HCT116 (cell line): ENCODE measurements at regions not wholly inside any gene's neighbourhood (a gene's known extent, or its start where the extent isn't known, plus 50 kb on each side); places are given as distances from the start of the nearest gene placed in this dataset.

Source experiments
- ATAC-seq: fragments of 200-7000 bp; cut with Tn5 transposase; 2 replicates; pipeline ENCODE4 v1.9.1; 2020; ENCODE audit warnings: mild to moderate bottlenecking, moderate library complexity
- BruUV-seq: library from RNA; stranded (reverse); fragments of 400-500 nt; replicated peaks from 2 replicates; lab custom pipeline; 2021; lab: Mats Ljungman, UMichigan
- CTCF ChIA-PET: fragments of 300-600 bp; sonication (Branson Sonifier 250); formaldehyde crosslinking; loops from one replicate; lab custom pipeline; 2021; ENCODE audit warnings: antibody characterized with exemption; lab: Charles Lee
- POLR2A ChIA-PET: fragments of 300-600, 350-600 bp; sonication (Branson Sonifier 250); formaldehyde crosslinking; loops from one replicate; lab custom pipeline; 2021; ENCODE audit warnings: antibody characterized with exemption; lab: Charles Lee
- RAD21 ChIA-PET, 2 experiments: fragments of 300-600 bp; sonication (Branson Sonifier 250); formaldehyde crosslinking; loops; one replicate each; lab custom pipeline; 2023; ENCODE audit warnings: low total read pairs in 2 of 2; ENCODE audit not compliant: uncharacterized antibody in 2 of 2, unreplicated experiment in 2 of 2, low non-redundant PET in 1 of 2; lab: Charles Lee
- DNase-seq: peaks from one replicate; pipeline ENCODE4 v3.0.0-alpha.2; 2010; ENCODE audit warnings: low read depth, low spot score
- H2AFZ ChIP-seq: fragments of 200-600 bp; shearing (Covaris generic), sonication (generic); 2 replicates; pipeline ENCODE4 v1.6.1; 2017; ENCODE audit warnings: low read depth, mixed run types, mixed read lengths, antibody characterized with exemption, low read length; ENCODE audit not compliant: poor library complexity, severe bottlenecking
- H3K27ac ChIP-seq: 2 replicates; pipeline ENCODE4 v1.5.1; 2012; ENCODE audit warnings: low read depth, low read length
- H3K27me3 ChIP-seq: fragments of 200-600 bp; sonication (generic); 2 replicates; pipeline ENCODE4 v1.6.1; 2016; ENCODE audit warnings: mixed run types, low read length, mixed read lengths; ENCODE audit not compliant: insufficient read depth
- H3K36me3 ChIP-seq, 2 experiments: fragments of 200-500 bp in 1 of 2; fragments of 200-600 bp in 1 of 2; sonication (Bioruptor generic) in 1 of 2; sonication (generic) in 1 of 2; 2 replicates each; pipeline versions ENCODE4 v1.5.1 to v1.6.1; 2014 to 2016; ENCODE audit warnings: low read length in 2 of 2, inconsistent platforms in 1 of 2, mixed read lengths in 1 of 2, mixed run types in 1 of 2; ENCODE audit not compliant: insufficient read depth in 2 of 2, control insufficient read depth in 1 of 2
- H3K4me1 ChIP-seq, 2 experiments: fragments of 200-600 bp in 1 of 2; sonication (generic) in 1 of 2; 2 replicates each; pipeline versions ENCODE4 v1.5.1 to v1.6.1; 2012 to 2017; ENCODE audit warnings: low read length in 2 of 2, inconsistent platforms in 1 of 2, mild to moderate bottlenecking in 1 of 2, mixed read lengths in 1 of 2, mixed run types in 1 of 2, moderate library complexity in 1 of 2; ENCODE audit not compliant: insufficient read depth in 2 of 2, control insufficient read depth in 1 of 2
- H3K4me2 ChIP-seq: fragments of 200-600 bp; sonication (generic); 2 replicates; pipeline ENCODE4 v1.6.1; 2017; ENCODE audit warnings: mixed run types, low read length, mixed read lengths
- H3K4me3 ChIP-seq, 2 experiments: fragments of 200-600 bp in 1 of 2; sonication (generic) in 1 of 2; replicated peaks in 1 of 2; 2 replicates each; pipeline ENCODE4 v1.5.1; 2011 to 2016; ENCODE audit warnings: low read length in 2 of 2, control low read depth in 1 of 2, low read depth in 1 of 2, mild to moderate bottlenecking in 1 of 2, mixed read lengths in 1 of 2, mixed run types in 1 of 2
- H3K79me2 ChIP-seq: fragments of 200-600 bp; sonication (generic); 2 replicates; pipeline ENCODE4 v1.6.1; 2017; ENCODE audit warnings: mild to moderate bottlenecking, mixed run types, low read length, moderate library complexity, mixed read lengths; ENCODE audit not compliant: insufficient read depth
- H3K9ac ChIP-seq: fragments of 200-600 bp; sonication (generic); 2 replicates; pipeline ENCODE4 v1.6.1; 2016; ENCODE audit warnings: low read length, mixed read lengths
- H3K9me2 ChIP-seq: fragments of 200-600 bp; sonication (generic), shearing (Covaris generic); 2 replicates; pipeline ENCODE4 v1.6.1; 2017; ENCODE audit warnings: mixed run types, mild to moderate bottlenecking, moderate library complexity; ENCODE audit not compliant: insufficient read depth
- H3K9me3 ChIP-seq, 2 experiments: fragments of 200-500 bp in 1 of 2; fragments of 200-600 bp in 1 of 2; sonication (Bioruptor generic) in 1 of 2; sonication (generic) in 1 of 2; 2 replicates each; pipeline ENCODE4 v1.6.1; 2014 to 2017; ENCODE audit warnings: low read length in 2 of 2, mixed read lengths in 2 of 2, inconsistent platforms in 1 of 2, low read depth in 1 of 2, mild to moderate bottlenecking in 1 of 2, mixed run types in 1 of 2, moderate library complexity in 1 of 2; ENCODE audit not compliant: control insufficient read depth in 1 of 2, insufficient read depth in 1 of 2
- H4K20me1 ChIP-seq: fragments of 200-600 bp; sonication (generic), shearing (Covaris generic); 2 replicates; pipeline ENCODE4 v1.6.1; 2017; ENCODE audit warnings: mixed run types, mild to moderate bottlenecking, moderate library complexity; ENCODE audit not compliant: insufficient read depth
- CEBPB ChIP-seq: IDR thresholded peaks from 2 replicates; pipeline ENCODE4 v1.6.1; 2012; ENCODE audit warnings: low read depth
- EZH2phosphoT487 ChIP-seq: fragments of 200-600 bp; IDR thresholded peaks from 2 replicates; pipeline ENCODE4 v1.6.1; 2018; ENCODE audit warnings: antibody characterized with exemption, borderline replicate concordance
- JUND ChIP-seq: IDR thresholded peaks from 2 replicates; pipeline ENCODE4 v1.6.1; 2012
- SIN3A ChIP-seq: IDR thresholded peaks from 2 replicates; pipeline ENCODE4 v1.6.1; 2012; ENCODE audit warnings: low read depth
- SP1 ChIP-seq: IDR thresholded peaks from 2 replicates; pipeline ENCODE4 v1.6.1; 2012; ENCODE audit warnings: low read depth
- TCF7L2 ChIP-seq: IDR thresholded peaks from 2 replicates; pipeline ENCODE4 v1.7.0; 2011; ENCODE audit warnings: borderline replicate concordance, inconsistent platforms; ENCODE audit not compliant: insufficient read depth, insufficient read length; ENCODE audit errors: extremely low read depth
- YY1 ChIP-seq: IDR thresholded peaks from 2 replicates; pipeline ENCODE4 v1.6.1; 2011; ENCODE audit warnings: low read length, low read depth, moderate library complexity, mild to moderate bottlenecking; ENCODE audit not compliant: insufficient replicate concordance; ENCODE audit errors: extremely low read depth
- ZFX ChIP-seq: fragments of 450-650 bp; IDR thresholded peaks from 2 replicates; pipeline ENCODE4 v1.6.1; 2017
- ZNF274 ChIP-seq: fragments of 200-500 bp; sonication (Bioruptor generic); IDR thresholded peaks from 2 replicates; pipeline ENCODE4 v1.6.1; 2014; ENCODE audit warnings: mild to moderate bottlenecking, low read depth, low read length, inconsistent platforms
- intact Hi-C: fragments of 100-400 bp; cut with micrococcal nuclease; formaldehyde crosslinking; loops from 2 replicates; pipeline ENCODE4 v1.10.0; 2022
- TF ChIP-seq, protein P1 (sequence below): IDR thresholded peaks from 2 replicates; pipeline ENCODE4 v1.6.1; 2012
- TF ChIP-seq, protein P2 (sequence below): IDR thresholded peaks from 2 replicates; pipeline ENCODE4 v1.6.1; 2012; ENCODE audit warnings: low read depth
- TF ChIP-seq, protein P3 (sequence below), 3 experiments: fragments of 200-600 bp in 1 of 3; sonication (generic) in 1 of 3; IDR thresholded peaks in 2 of 3; conservative IDR thresholded peaks in 1 of 3; 2 replicates each; pipeline ENCODE4 v1.5.1; 2012 to 2017; ENCODE audit warnings: low read depth in 2 of 3, low read length in 2 of 3, antibody characterized with exemption in 1 of 3, borderline replicate concordance in 1 of 3, control low read depth in 1 of 3, mild to moderate bottlenecking in 1 of 3, mixed read lengths in 1 of 3, mixed run types in 1 of 3, moderate library complexity in 1 of 3; ENCODE audit not compliant: insufficient read depth in 1 of 3
- TF ChIP-seq, protein P4 (sequence below): IDR thresholded peaks from 2 replicates; pipeline ENCODE4 v1.6.1; 2011; ENCODE audit warnings: mild to moderate bottlenecking, low read length, moderate library complexity; ENCODE audit not compliant: insufficient replicate concordance; ENCODE audit errors: extremely low read depth

DNA sequence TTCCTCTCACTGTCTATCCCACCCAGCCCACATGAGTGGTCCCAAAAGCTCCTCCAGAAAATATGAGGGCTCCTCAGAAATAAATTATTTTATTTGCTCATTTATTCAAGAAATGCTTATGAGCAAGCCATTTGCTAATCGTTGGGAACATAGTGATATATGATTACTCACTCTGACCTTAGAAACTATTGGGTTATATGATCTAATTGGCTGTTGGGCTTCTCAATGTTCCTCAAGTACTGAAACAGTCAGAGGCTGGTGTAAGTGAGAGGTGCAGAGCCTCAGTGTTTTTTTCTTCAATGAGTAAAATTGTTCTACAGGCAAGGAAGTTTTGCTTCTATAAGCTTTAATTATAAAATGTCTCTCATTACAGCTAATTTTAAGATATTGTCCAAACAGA is 893.8 kb upstream of the INTU start:
- ChIA-PET RAD21 (no interaction called here), CTCF (no interaction called here), POLR2A (no interaction called here)
- H3K79me2 ChIP-seq: no peaks in the 10 kb centered on the region
- H3K36me3 ChIP-seq: no peaks in the 10 kb centered on the region
- H2AFZ ChIP-seq: no peak overlapping the region
- no peak for TF ChIP-seq ZNF274
- TF ChIP-seq, protein P1, sequence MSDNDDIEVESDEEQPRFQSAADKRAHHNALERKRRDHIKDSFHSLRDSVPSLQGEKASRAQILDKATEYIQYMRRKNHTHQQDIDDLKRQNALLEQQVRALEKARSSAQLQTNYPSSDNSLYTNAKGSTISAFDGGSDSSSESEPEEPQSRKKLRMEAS: no peak
- TF ChIP-seq SP1: no peak
- no peak for TF ChIP-seq YY1
- TF ChIP-seq, protein P2, sequence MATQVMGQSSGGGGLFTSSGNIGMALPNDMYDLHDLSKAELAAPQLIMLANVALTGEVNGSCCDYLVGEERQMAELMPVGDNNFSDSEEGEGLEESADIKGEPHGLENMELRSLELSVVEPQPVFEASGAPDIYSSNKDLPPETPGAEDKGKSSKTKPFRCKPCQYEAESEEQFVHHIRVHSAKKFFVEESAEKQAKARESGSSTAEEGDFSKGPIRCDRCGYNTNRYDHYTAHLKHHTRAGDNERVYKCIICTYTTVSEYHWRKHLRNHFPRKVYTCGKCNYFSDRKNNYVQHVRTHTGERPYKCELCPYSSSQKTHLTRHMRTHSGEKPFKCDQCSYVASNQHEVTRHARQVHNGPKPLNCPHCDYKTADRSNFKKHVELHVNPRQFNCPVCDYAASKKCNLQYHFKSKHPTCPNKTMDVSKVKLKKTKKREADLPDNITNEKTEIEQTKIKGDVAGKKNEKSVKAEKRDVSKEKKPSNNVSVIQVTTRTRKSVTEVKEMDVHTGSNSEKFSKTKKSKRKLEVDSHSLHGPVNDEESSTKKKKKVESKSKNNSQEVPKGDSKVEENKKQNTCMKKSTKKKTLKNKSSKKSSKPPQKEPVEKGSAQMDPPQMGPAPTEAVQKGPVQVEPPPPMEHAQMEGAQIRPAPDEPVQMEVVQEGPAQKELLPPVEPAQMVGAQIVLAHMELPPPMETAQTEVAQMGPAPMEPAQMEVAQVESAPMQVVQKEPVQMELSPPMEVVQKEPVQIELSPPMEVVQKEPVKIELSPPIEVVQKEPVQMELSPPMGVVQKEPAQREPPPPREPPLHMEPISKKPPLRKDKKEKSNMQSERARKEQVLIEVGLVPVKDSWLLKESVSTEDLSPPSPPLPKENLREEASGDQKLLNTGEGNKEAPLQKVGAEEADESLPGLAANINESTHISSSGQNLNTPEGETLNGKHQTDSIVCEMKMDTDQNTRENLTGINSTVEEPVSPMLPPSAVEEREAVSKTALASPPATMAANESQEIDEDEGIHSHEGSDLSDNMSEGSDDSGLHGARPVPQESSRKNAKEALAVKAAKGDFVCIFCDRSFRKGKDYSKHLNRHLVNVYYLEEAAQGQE: no peak
- TF ChIP-seq EZH2phosphoT487: no peak
- TF ChIP-seq ZFX: no peak
- TF ChIP-seq, protein P3, sequence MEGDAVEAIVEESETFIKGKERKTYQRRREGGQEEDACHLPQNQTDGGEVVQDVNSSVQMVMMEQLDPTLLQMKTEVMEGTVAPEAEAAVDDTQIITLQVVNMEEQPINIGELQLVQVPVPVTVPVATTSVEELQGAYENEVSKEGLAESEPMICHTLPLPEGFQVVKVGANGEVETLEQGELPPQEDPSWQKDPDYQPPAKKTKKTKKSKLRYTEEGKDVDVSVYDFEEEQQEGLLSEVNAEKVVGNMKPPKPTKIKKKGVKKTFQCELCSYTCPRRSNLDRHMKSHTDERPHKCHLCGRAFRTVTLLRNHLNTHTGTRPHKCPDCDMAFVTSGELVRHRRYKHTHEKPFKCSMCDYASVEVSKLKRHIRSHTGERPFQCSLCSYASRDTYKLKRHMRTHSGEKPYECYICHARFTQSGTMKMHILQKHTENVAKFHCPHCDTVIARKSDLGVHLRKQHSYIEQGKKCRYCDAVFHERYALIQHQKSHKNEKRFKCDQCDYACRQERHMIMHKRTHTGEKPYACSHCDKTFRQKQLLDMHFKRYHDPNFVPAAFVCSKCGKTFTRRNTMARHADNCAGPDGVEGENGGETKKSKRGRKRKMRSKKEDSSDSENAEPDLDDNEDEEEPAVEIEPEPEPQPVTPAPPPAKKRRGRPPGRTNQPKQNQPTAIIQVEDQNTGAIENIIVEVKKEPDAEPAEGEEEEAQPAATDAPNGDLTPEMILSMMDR (IDR thresholded peaks at IDR 0.05 in 2 of 3, conservative IDR thresholded peaks at IDR 0.05 in 1 of 3; ENCODE audit: borderline replicate concordance in 1 of 3, insufficient read depth in 1 of 3, low read depth in 2 of 3, low read length in 2 of 3): no peak
- TF ChIP-seq, protein P4, sequence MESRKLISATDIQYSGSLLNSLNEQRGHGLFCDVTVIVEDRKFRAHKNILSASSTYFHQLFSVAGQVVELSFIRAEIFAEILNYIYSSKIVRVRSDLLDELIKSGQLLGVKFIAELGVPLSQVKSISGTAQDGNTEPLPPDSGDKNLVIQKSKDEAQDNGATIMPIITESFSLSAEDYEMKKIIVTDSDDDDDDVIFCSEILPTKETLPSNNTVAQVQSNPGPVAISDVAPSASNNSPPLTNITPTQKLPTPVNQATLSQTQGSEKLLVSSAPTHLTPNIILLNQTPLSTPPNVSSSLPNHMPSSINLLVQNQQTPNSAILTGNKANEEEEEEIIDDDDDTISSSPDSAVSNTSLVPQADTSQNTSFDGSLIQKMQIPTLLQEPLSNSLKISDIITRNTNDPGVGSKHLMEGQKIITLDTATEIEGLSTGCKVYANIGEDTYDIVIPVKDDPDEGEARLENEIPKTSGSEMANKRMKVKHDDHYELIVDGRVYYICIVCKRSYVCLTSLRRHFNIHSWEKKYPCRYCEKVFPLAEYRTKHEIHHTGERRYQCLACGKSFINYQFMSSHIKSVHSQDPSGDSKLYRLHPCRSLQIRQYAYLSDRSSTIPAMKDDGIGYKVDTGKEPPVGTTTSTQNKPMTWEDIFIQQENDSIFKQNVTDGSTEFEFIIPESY: no peak
- no peak for TF ChIP-seq TCF7L2
- TF ChIP-seq CEBPB: no peak
- no peak for TF ChIP-seq JUND
- no peak for TF ChIP-seq SIN3A
- no peaks in the 10 kb centered on the region for H4K20me1 ChIP-seq
- H3K4me3 ChIP-seq: no peak overlapping the region
- intact Hi-C loops: no loop called here
- no peaks in the 10 kb centered on the region for H3K9me3 ChIP-seq
- H3K4me2 ChIP-seq: no peak overlapping the region
- ATAC-seq (no peak), DNase-seq (no peak)
- no peaks in the 10 kb centered on the region for H3K27me3 ChIP-seq
- H3K9me2 ChIP-seq: no peaks in the 10 kb centered on the region
- no peak overlapping the region for H3K27ac ChIP-seq
- H3K9ac ChIP-seq: no peak overlapping the region
- BruUV-seq: no TSS peak
- no peaks in the 10 kb centered on the region for H3K4me1 ChIP-seq
